ENCODE measurements at regions not wholly inside any gene's neighbourhood (a gene's known extent, or its start where the extent isn't known, plus 50 kb on each side); places are given as distances from the start of the nearest gene placed in this dataset.

DNA sequence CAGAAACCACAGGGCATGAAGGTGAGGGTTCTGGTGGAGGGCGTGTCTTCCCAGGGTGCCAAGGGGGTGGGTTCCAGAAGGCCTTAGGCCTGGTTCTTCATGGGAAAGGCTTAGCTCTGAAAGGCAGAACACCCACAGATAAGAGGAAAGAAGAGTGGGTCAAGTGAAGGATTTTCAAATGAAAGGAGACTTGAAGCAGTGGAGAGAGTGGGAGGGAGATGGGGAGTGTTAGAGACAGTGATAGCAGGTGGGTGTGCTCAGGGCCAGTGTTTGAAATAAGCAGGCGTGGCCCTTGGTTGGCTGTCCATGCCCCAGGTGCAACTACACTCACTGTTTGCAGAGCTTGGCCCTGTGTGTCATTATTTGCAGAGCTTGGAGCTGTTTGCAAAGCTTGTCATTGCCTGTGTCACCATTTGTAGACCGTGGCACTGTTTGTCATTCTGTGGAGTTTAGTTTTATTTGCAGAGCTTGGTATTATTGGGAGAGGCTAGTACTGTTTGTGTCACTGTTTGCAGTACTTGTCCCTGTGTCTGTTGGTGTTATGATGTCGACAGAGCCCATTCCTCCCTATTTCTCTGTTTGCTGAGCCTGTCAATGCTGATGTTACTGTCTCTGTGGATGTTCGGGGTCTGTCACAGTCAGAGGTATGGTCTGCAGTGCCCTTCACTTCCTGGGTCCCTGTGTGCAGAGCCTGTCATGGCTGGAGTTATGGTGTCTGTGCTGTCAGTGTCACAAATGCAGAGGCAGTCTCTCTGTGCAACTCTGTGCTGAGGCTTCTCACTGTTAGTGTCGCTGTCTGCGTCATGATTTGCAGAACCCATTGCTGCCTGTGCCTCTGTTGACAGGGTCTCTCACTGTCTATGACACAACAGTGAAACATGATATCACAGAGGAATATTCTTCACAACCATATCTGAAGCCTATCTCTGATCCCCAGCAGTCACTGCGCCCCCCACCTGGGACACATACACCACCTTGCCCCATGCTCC lies 127.7 kb upstream of the LRFN2 start (continued):
- TF ChIP-seq ZNF747 (CRISPR knock-in tag; IDR thresholded peaks at IDR 0.05; ENCODE audit: borderline replicate concordance) (no peak), HES4 (CRISPR knock-in tag; IDR thresholded peaks at IDR 0.05; ENCODE audit: borderline replicate concordance) (no peak), ATM (IDR thresholded peaks at IDR 0.05; ENCODE audit: borderline replicate concordance) (no peak), ZNF850 (CRISPR knock-in tag; conservative IDR thresholded peaks at IDR 0.05) (no peak), HCFC1 (IDR thresholded peaks at IDR 0.05; ENCODE audit: low read depth, low read length) (no peak), POGK (CRISPR knock-in tag; conservative IDR thresholded peaks at IDR 0.05) (peak; percentile 52; the same call in 1 of the 2 replicates), MED1 (CRISPR knock-in tag; IDR thresholded peaks at IDR 0.05) (peak; percentile 63), FOXP1 (IDR thresholded peaks at IDR 0.05) (peak; percentile 42; the same call in 1 of the 2 replicates), FOXP1 (CRISPR knock-in tag; IDR thresholded peaks at IDR 0.05) (peak; percentile 91), ZNF609 (CRISPR knock-in tag; IDR thresholded peaks at IDR 0.05; ENCODE audit: borderline replicate concordance) (peak; percentile 96), CENPX (CRISPR knock-in tag; IDR thresholded peaks at IDR 0.05) (no peak), MAFK (conservative IDR thresholded peaks at IDR 0.05 in 1 of 2, IDR thresholded peaks at IDR 0.05 in 1 of 2; ENCODE audit: low read length in 2 of 2) (peak in 1 of 2 experiments; percentile 37; a peak in 1 of 4 replicates), SOX13 (IDR thresholded peaks at IDR 0.05) (peak; percentile 23; the same call in 1 of the 2 replicates), SOX13 (CRISPR knock-in tag; conservative IDR thresholded peaks at IDR 0.05 in 1 of 2, IDR thresholded peaks at IDR 0.05 in 1 of 2) (peak in 1 of 2 experiments; percentile 84; a peak in 2 of 4 replicates), STAG1 (CRISPR knock-in tag; IDR thresholded peaks at IDR 0.05) (peak; percentile 35; the same call in 1 of the 2 replicates), NR2C2 (CRISPR knock-in tag; IDR thresholded peaks at IDR 0.05; ENCODE audit: borderline replicate concordance) (no peak), ZNF629 (CRISPR knock-in tag; conservative IDR thresholded peaks at IDR 0.05) (no peak; the same call in 1 of the 2 replicates), MXD1 (CRISPR knock-in tag; IDR thresholded peaks at IDR 0.05) (no peak), SIN3B (IDR thresholded peaks at IDR 0.05; ENCODE audit: low read length) (no peak), CEBPG (CRISPR knock-in tag; IDR thresholded peaks at IDR 0.05) (0 out of 2 replicates have a peak, but pooled peaks have one; percentile 24), POLR2A (IDR thresholded peaks at IDR 0.05; ENCODE audit: insufficient read depth in 1 of 2, low read depth in 2 of 2, low read length in 2 of 2) (no peak), ZFX (CRISPR knock-in tag; IDR thresholded peaks at IDR 0.05; ENCODE audit: low read depth) (peak; percentile 56; the same call in 1 of the 2 replicates), KLF9 (CRISPR knock-in tag; IDR thresholded peaks at IDR 0.05; ENCODE audit: low read depth) (no peak), NFIB (CRISPR knock-in tag; IDR thresholded peaks at IDR 0.05; ENCODE audit: borderline replicate concordance) (no peak), RFX5 (IDR thresholded peaks at IDR 0.05; ENCODE audit: low read depth, low read length) (no peak)
